Karpas-422 (cell line): ENCODE measurements at regions not wholly inside any gene's neighbourhood (a gene's known extent, or its start where the extent isn't known, plus 50 kb on each side); places are given as distances from the start of the nearest gene placed in this dataset.

Source experiments
- DNase-seq: peaks from one replicate; pipeline ENCODE4 v3.0.0-alpha.2; 2015
- H2AFZ ChIP-seq: fragments of 200-600 bp; sonication (generic); 2 replicates; pipeline ENCODE4 v1.6.1; 2014; ENCODE audit warnings: antibody characterized with exemption, low read length, mixed read lengths
- H3K27ac ChIP-seq: fragments of 200-600 bp; sonication (generic); 2 replicates; pipeline ENCODE4 v1.5.1; 2014; ENCODE audit warnings: mild to moderate bottlenecking, low read length, moderate library complexity
- H3K27me3 ChIP-seq: fragments of 200-600 bp; sonication (generic); 2 replicates; pipeline ENCODE4 v1.6.1; 2014; ENCODE audit warnings: low read length, mixed read lengths
- H3K36me3 ChIP-seq: fragments of 200-600 bp; sonication (generic); 2 replicates; pipeline ENCODE4 v1.6.1; 2014; ENCODE audit warnings: low read length, mixed read lengths; ENCODE audit not compliant: insufficient read depth
- H3K4me1 ChIP-seq: fragments of 200-600 bp; sonication (generic); 2 replicates; pipeline ENCODE4 v1.6.1; 2014; ENCODE audit warnings: mild to moderate bottlenecking, low read length, mixed read lengths
- H3K4me2 ChIP-seq: fragments of 200-600 bp; sonication (generic); 2 replicates; pipeline ENCODE4 v1.6.1; 2014; ENCODE audit warnings: low read length, low read depth, mild to moderate bottlenecking; ENCODE audit not compliant: poor library complexity, severe bottlenecking
- H3K4me3 ChIP-seq: fragments of 200-600 bp; sonication (generic); 2 replicates; pipeline ENCODE4 v1.5.1; 2014; ENCODE audit warnings: mild to moderate bottlenecking, antibody characterized with exemption, low read length, mixed read lengths
- H3K79me2 ChIP-seq: fragments of 200-600 bp; sonication (generic); 2 replicates; pipeline ENCODE4 v1.6.1; 2014; ENCODE audit warnings: mild to moderate bottlenecking, low read length, mixed read lengths
- H3K9ac ChIP-seq: fragments of 200-600 bp; sonication (generic); 2 replicates; pipeline ENCODE4 v1.6.0; 2014; ENCODE audit warnings: low read length
- H3K9me2 ChIP-seq: fragments of 200-600 bp; sonication (generic), shearing (Covaris generic); replicated peaks from 2 replicates; pipeline ENCODE4 v1.6.0; 2014; ENCODE audit warnings: mild to moderate bottlenecking, low read length, moderate library complexity; ENCODE audit not compliant: insufficient read depth
- H3K9me3 ChIP-seq: fragments of 300-700, 200-600 bp; sonication (generic); 2 replicates; pipeline ENCODE4 v1.6.1; 2014; ENCODE audit warnings: low read length, mixed read lengths
- H4K20me1 ChIP-seq: fragments of 200-600 bp; sonication (generic); 2 replicates; pipeline ENCODE4 v1.6.1; 2014; ENCODE audit warnings: mild to moderate bottlenecking, antibody characterized with exemption, low read length, low read depth; ENCODE audit not compliant: insufficient read depth

GRCh38 chr6:9957215-9957759 is 457.6 kb downstream of the TFAP2A start:
- Histone ChIP-seq H4K20me1 (no peaks in the 10 kb centered on the region), H3K27me3 (no peaks in the 10 kb centered on the region)

GRCh38 chr6:9948678-9949077 is 466.2 kb downstream of the TFAP2A start:
- H3K27me3 ChIP-seq, result no peaks in the 10 kb centered on the region
- no peaks in the 10 kb centered on the region for H3K79me2 ChIP-seq
- no peak for DNase-seq
- no peaks in the 10 kb centered on the region for H3K36me3 ChIP-seq
- H3K9me2 ChIP-seq, result no peaks in the 10 kb centered on the region
- H3K9me3 ChIP-seq, result no peaks in the 10 kb centered on the region
- no peaks in the 10 kb centered on the region for H4K20me1 ChIP-seq
- H3K4me3 ChIP-seq, result no peak overlapping the region
- H2AFZ ChIP-seq, result no peak overlapping the region
- H3K9ac ChIP-seq, result no peak overlapping the region
- no peaks in the 10 kb centered on the region for H3K4me1 ChIP-seq
- H3K4me2 ChIP-seq, result no peak overlapping the region
- H3K27ac ChIP-seq, result no peak overlapping the region

More at GRCh38 chr6:9957215-9957759, 457.6 kb downstream of the TFAP2A start:
- H2AFZ ChIP-seq, result no peak overlapping the region
- no peak overlapping the region for H3K4me2 ChIP-seq
- no peak overlapping the region for H3K9ac ChIP-seq
- no peaks in the 10 kb centered on the region for H3K9me2 ChIP-seq
- H3K4me3 ChIP-seq, result no peak overlapping the region
- no peaks in the 10 kb centered on the region for H3K79me2 ChIP-seq
- H3K27ac ChIP-seq, result no peak overlapping the region
- no peak for DNase-seq
- H3K9me3 ChIP-seq, result no peaks in the 10 kb centered on the region
- H3K36me3 ChIP-seq, result no peaks in the 10 kb centered on the region
- H3K4me1 ChIP-seq, result no peaks in the 10 kb centered on the region

GRCh38 chr6:9943986-9944385 is 470.9 kb downstream of the TFAP2A start:
- no peaks in the 10 kb centered on the region for H3K27me3 ChIP-seq
- no peaks in the 10 kb centered on the region for H3K36me3 ChIP-seq
- H4K20me1 ChIP-seq, result no peaks in the 10 kb centered on the region
- no peak overlapping the region for H3K4me3 ChIP-seq
- no peak overlapping the region for H3K9ac ChIP-seq
- no peaks in the 10 kb centered on the region for H3K4me1 ChIP-seq
- no peak overlapping the region for H2AFZ ChIP-seq
- no peak overlapping the region for H3K4me2 ChIP-seq
- H3K27ac ChIP-seq, result no peak overlapping the region
- H3K9me3 ChIP-seq, result no peaks in the 10 kb centered on the region
- DNase-seq, result no peak
- no peaks in the 10 kb centered on the region for H3K9me2 ChIP-seq
- H3K79me2 ChIP-seq, result no peaks in the 10 kb centered on the region

GRCh38 chr6:9943026-9943425 is 471.8 kb downstream of the TFAP2A start:
- Histone ChIP-seq H3K9me3 (no peaks in the 10 kb centered on the region), H3K4me1 (no peaks in the 10 kb centered on the region), H3K9ac (no peak overlapping the region), H2AFZ (no peak overlapping the region), H3K79me2 (no peaks in the 10 kb centered on the region), H3K9me2 (no peaks in the 10 kb centered on the region), H3K27ac (no peak overlapping the region), H3K36me3 (no peaks in the 10 kb centered on the region), H3K4me3 (no peak overlapping the region), H3K4me2 (no peak overlapping the region), H4K20me1 (no peaks in the 10 kb centered on the region), H3K27me3 (no peaks in the 10 kb centered on the region)
- DNase-seq, result no peak

- no peak overlapping the region for H2AFZ ChIP-seq
- no peak overlapping the region for H3K4me3 ChIP-seq
- H3K27ac ChIP-seq, result no peak overlapping the region
- no peak for DNase-seq
- no peaks in the 10 kb centered on the region for H3K36me3 ChIP-seq
- H3K4me2 ChIP-seq, result no peak overlapping the region
- H3K27me3 ChIP-seq, result no peaks in the 10 kb centered on the region
- H3K9me3 ChIP-seq, result no peaks in the 10 kb centered on the region
- H3K9me2 ChIP-seq, result no peaks in the 10 kb centered on the region
- H3K79me2 ChIP-seq, result no peaks in the 10 kb centered on the region
- H3K4me1 ChIP-seq, result no peaks in the 10 kb centered on the region
- no peaks in the 10 kb centered on the region for H4K20me1 ChIP-seq
- H3K9ac ChIP-seq, result no peak overlapping the region
Measured at GRCh38 chr6:9942131-9942530, 472.7 kb downstream of the TFAP2A start.

- Histone ChIP-seq H2AFZ (no peak overlapping the region), H3K4me2 (no peak overlapping the region), H3K36me3 (no peaks in the 10 kb centered on the region)
Measured at GRCh38 chr6:9938801-9939200, 476.1 kb downstream of the TFAP2A start.

GRCh38 chr6:9937031-9937763 is 477.7 kb downstream of the TFAP2A start:
- no peak overlapping the region for H3K27ac ChIP-seq
- no peaks in the 10 kb centered on the region for H3K36me3 ChIP-seq
- no peaks in the 10 kb centered on the region for H3K79me2 ChIP-seq
- H3K4me3 ChIP-seq, result no peak overlapping the region
- H3K9ac ChIP-seq, result no peak overlapping the region
- no peak overlapping the region for H2AFZ ChIP-seq
- no peak overlapping the region for H3K4me2 ChIP-seq
- DNase-seq, result no peak
- no peaks in the 10 kb centered on the region for H3K9me3 ChIP-seq
- H3K9me2 ChIP-seq, result no peaks in the 10 kb centered on the region
- H3K27me3 ChIP-seq, result no peaks in the 10 kb centered on the region
- H4K20me1 ChIP-seq, result no peaks in the 10 kb centered on the region
- no peaks in the 10 kb centered on the region for H3K4me1 ChIP-seq

More at GRCh38 chr6:9938801-9939200, 476.1 kb downstream of the TFAP2A start:
- Histone ChIP-seq H3K27me3 (no peaks in the 10 kb centered on the region), H3K9me2 (no peaks in the 10 kb centered on the region), H3K9ac (no peak overlapping the region), H3K27ac (no peak overlapping the region), H3K4me1 (no peaks in the 10 kb centered on the region), H3K4me3 (no peak overlapping the region), H3K79me2 (no peaks in the 10 kb centered on the region), H3K9me3 (no peaks in the 10 kb centered on the region), H4K20me1 (no peaks in the 10 kb centered on the region)
- DNase-seq, result no peak

- Histone ChIP-seq H4K20me1 (no peaks in the 10 kb centered on the region), H3K27me3 (no peaks in the 10 kb centered on the region), H3K4me3 (no peak overlapping the region), H3K79me2 (no peaks in the 10 kb centered on the region), H3K9me3 (no peaks in the 10 kb centered on the region), H3K4me2 (no peak overlapping the region), H2AFZ (no peak overlapping the region), H3K36me3 (no peaks in the 10 kb centered on the region), H3K27ac (no peak overlapping the region), H3K9ac (no peak overlapping the region), H3K4me1 (no peaks in the 10 kb centered on the region), H3K9me2 (no peaks in the 10 kb centered on the region)
- no peak for DNase-seq
Measured at GRCh38 chr6:9936551-9936950, 478.3 kb downstream of the TFAP2A start.
